Astrocyte (in vitro differentiated cells and primary cell): ENCODE measurements at regions not wholly inside any gene's neighbourhood (a gene's known extent, or its start where the extent isn't known, plus 50 kb on each side); places are given as distances from the start of the nearest gene placed in this dataset.

ENCODE experiments used
- DNase-seq: peaks from one replicate; pipeline ENCODE4 v3.0.0-alpha.2; 2010; ENCODE audit warnings: low read depth
- FAIRE-seq: peaks from 2 replicates; lab custom pipeline; 2011; peaks lifted over from hg19 to GRCh38; lab: Jason Lieb, UNC
- H2AFZ ChIP-seq: 2 replicates; pipeline ENCODE4 v1.6.0; 2012; ENCODE audit warnings: low read depth, low read length, inconsistent platforms
- H3K27ac ChIP-seq: 2 replicates; pipeline ENCODE4 v1.5.1; 2011; ENCODE audit warnings: low read depth, low read length, inconsistent platforms
- H3K27me3 ChIP-seq: 2 replicates; pipeline ENCODE4 v1.6.0; 2011; ENCODE audit warnings: low read length, inconsistent platforms; ENCODE audit not compliant: insufficient read depth
- H3K36me3 ChIP-seq: 2 replicates; pipeline ENCODE4 v1.5.1; 2011; ENCODE audit warnings: low read length, inconsistent platforms; ENCODE audit not compliant: insufficient read depth
- H3K4me1 ChIP-seq: 2 replicates; pipeline ENCODE4 v1.5.1; 2011; ENCODE audit warnings: low read length, inconsistent platforms; ENCODE audit not compliant: insufficient read depth
- H3K4me2 ChIP-seq: 2 replicates; pipeline ENCODE4 v1.6.0; 2012; ENCODE audit warnings: low read length, inconsistent platforms
- H3K4me3 ChIP-seq: 2 replicates; pipeline ENCODE4 v1.5.1; 2011; ENCODE audit warnings: low read depth, mild to moderate bottlenecking, low read length, inconsistent platforms; ENCODE audit not compliant: insufficient read depth
- H3K79me2 ChIP-seq: 2 replicates; pipeline ENCODE4 v1.6.0; 2012; ENCODE audit warnings: mild to moderate bottlenecking, low read length, inconsistent platforms; ENCODE audit not compliant: insufficient read depth
- H3K9ac ChIP-seq: 2 replicates; pipeline ENCODE4 v1.6.0; 2012; ENCODE audit warnings: mild to moderate bottlenecking, low read length, inconsistent platforms
- H3K9me3 ChIP-seq: 2 replicates; pipeline ENCODE4 v1.5.1; 2012; ENCODE audit warnings: low read depth, mild to moderate bottlenecking, low read length, inconsistent platforms; ENCODE audit not compliant: insufficient read depth
- H4K20me1 ChIP-seq: 2 replicates; pipeline ENCODE4 v1.6.0; 2012; ENCODE audit warnings: low read length, inconsistent platforms; ENCODE audit not compliant: insufficient read depth
- H3K27ac Mint-ChIP-seq: one replicate; pipeline ENCODE4 v1.8.0; 2021; ENCODE audit warnings: mild to moderate bottlenecking, mixed read lengths; ENCODE audit not compliant: unreplicated experiment
- H3K27me3 Mint-ChIP-seq: one replicate; pipeline ENCODE4 v1.8.0; 2021; ENCODE audit warnings: low read depth, mixed read lengths; ENCODE audit not compliant: unreplicated experiment
- H3K36me3 Mint-ChIP-seq: one replicate; pipeline ENCODE4 v1.8.0; 2021; ENCODE audit warnings: low read depth, mixed read lengths; ENCODE audit not compliant: unreplicated experiment
- H3K4me1 Mint-ChIP-seq: one replicate; pipeline ENCODE4 v1.8.0; 2021; ENCODE audit warnings: low read depth, mixed read lengths; ENCODE audit not compliant: unreplicated experiment
- H3K4me3 Mint-ChIP-seq: one replicate; pipeline ENCODE4 v1.8.0; 2021; ENCODE audit warnings: mild to moderate bottlenecking, moderate library complexity, mixed read lengths; ENCODE audit not compliant: unreplicated experiment
- H3K9me3 Mint-ChIP-seq: one replicate; pipeline ENCODE4 v1.8.0; 2021; ENCODE audit warnings: mild to moderate bottlenecking, mixed read lengths; ENCODE audit not compliant: unreplicated experiment
- CTCF ChIP-seq: IDR thresholded peaks from 2 replicates; pipeline ENCODE4 v1.5.1; 2011; ENCODE audit warnings: low read depth, mild to moderate bottlenecking, inconsistent platforms, low read length, moderate library complexity; ENCODE audit not compliant: insufficient read depth
- EZH2 ChIP-seq: IDR thresholded peaks from 2 replicates; pipeline ENCODE4 v1.6.1; 2012; ENCODE audit warnings: mild to moderate bottlenecking, low read length, inconsistent platforms; ENCODE audit not compliant: insufficient read depth

GRCh38 chr10:128813574-128813973, 653.5 kb upstream of the MGMT start:
- Histone ChIP-seq H3K9me3 (no peaks in the 10 kb centered on the region), H3K4me3 (no peak overlapping the region), H3K79me2 (no peaks in the 10 kb centered on the region), H2AFZ (no peak overlapping the region), H3K27ac (no peak overlapping the region), H3K4me2 (no peak overlapping the region), H3K4me1 (no peaks in the 10 kb centered on the region), H3K27me3 (no peaks in the 10 kb centered on the region), H3K9ac (no peak overlapping the region), H3K36me3 (no peaks in the 10 kb centered on the region), H4K20me1 (no peaks in the 10 kb centered on the region)
- DNase-seq: no peak
- H3K9me3 Mint-ChIP-seq: no peaks in the 10 kb centered on the region
- H3K4me3 Mint-ChIP-seq: no peak overlapping the region
- H3K4me1 Mint-ChIP-seq: no peaks in the 10 kb centered on the region
- H3K27ac Mint-ChIP-seq: no peak overlapping the region
- no peaks in the 10 kb centered on the region for H3K36me3 Mint-ChIP-seq
- no peak for FAIRE-seq
- TF ChIP-seq CTCF (no peak), EZH2 (no peak)
- peaks cover 38% of the 10 kb centered on the region for H3K27me3 Mint-ChIP-seq

DNA sequence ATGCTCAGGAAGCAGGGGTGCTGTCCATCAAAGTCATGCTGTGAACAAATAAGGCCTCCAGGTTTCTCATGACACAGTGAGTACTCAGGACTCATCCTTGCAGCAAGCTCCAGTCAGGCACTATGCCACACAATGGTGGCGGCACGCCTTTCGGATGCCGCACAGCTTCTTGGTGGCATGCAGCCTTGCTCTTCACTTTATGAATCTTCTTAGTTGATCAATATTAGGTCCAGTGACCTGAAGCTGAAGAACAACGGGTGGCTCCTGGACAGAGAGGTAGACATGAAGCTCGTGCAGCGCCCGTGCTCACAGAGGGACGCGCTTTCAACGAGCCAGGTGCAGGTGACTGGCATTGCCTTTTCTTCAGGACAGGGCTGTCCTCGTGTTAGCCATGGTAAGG, 653.0 kb upstream of the MGMT start:
- H3K4me1 Mint-ChIP-seq: no peaks in the 10 kb centered on the region
- DNase-seq (no peak), FAIRE-seq (no peak)
- Histone ChIP-seq H3K27me3 (no peaks in the 10 kb centered on the region), H3K9me3 (no peaks in the 10 kb centered on the region), H3K79me2 (no peaks in the 10 kb centered on the region), H3K4me3 (no peak overlapping the region), H3K4me1 (no peaks in the 10 kb centered on the region), H2AFZ (no peak overlapping the region), H4K20me1 (no peaks in the 10 kb centered on the region), H3K36me3 (no peaks in the 10 kb centered on the region), H3K4me2 (no peak overlapping the region), H3K27ac (no peak overlapping the region), H3K9ac (no peak overlapping the region)
- peaks cover 42% of the 10 kb centered on the region for H3K27me3 Mint-ChIP-seq
- H3K4me3 Mint-ChIP-seq: no peak overlapping the region
- TF ChIP-seq EZH2 (no peak), CTCF (no peak)
- H3K9me3 Mint-ChIP-seq: no peaks in the 10 kb centered on the region
- H3K36me3 Mint-ChIP-seq: no peaks in the 10 kb centered on the region
- no peak overlapping the region for H3K27ac Mint-ChIP-seq

DNA sequence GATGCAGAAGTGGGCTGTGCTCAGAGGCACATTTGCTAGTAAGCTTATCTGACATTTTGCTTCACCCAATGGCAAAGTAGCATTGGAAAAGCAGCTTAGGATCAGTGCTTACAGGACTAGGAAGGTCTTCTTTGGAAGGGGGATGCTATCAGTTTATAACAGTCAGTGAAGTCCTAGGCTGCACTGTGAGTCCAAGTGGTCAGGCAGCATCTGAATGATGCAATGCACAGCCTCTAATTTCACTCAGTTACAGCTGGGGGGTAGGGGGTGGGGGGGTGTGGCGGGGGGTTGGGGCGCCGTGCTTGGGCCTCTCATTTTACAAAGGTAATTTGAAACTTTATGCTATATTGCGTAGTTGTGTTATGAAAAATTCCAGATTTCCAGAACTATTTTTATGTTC, 652.3 kb upstream of the MGMT start:
- H3K4me2 ChIP-seq: no peak overlapping the region
- H3K36me3 Mint-ChIP-seq: no peaks in the 10 kb centered on the region
- no peak for FAIRE-seq
- H2AFZ ChIP-seq: no peak overlapping the region
- no peaks in the 10 kb centered on the region for H3K9me3 ChIP-seq
- no peak overlapping the region for H3K4me3 ChIP-seq
- H3K4me1 Mint-ChIP-seq: no peaks in the 10 kb centered on the region
- no peak for TF ChIP-seq CTCF
- no peak for TF ChIP-seq EZH2
- peaks cover 40% of the 10 kb centered on the region for H3K27me3 Mint-ChIP-seq
- DNase-seq: no peak
- H3K4me1 ChIP-seq: no peaks in the 10 kb centered on the region
- H3K27ac ChIP-seq: no peak overlapping the region
- no peaks in the 10 kb centered on the region for H3K27me3 ChIP-seq
- no peak overlapping the region for H3K4me3 Mint-ChIP-seq
- no peak overlapping the region for H3K27ac Mint-ChIP-seq
- H3K9ac ChIP-seq: no peak overlapping the region
- H3K79me2 ChIP-seq: no peaks in the 10 kb centered on the region
- no peaks in the 10 kb centered on the region for H3K36me3 ChIP-seq
- no peaks in the 10 kb centered on the region for H3K9me3 Mint-ChIP-seq
- H4K20me1 ChIP-seq: no peaks in the 10 kb centered on the region
